H1 (cell line): ENCODE measurements at regions not wholly inside any gene's neighbourhood (a gene's known extent, or its start where the extent isn't known, plus 50 kb on each side); places are given as distances from the start of the nearest gene placed in this dataset.

ENCODE experiments used
- CTCF ChIA-PET: fragments of 300-600 bp; sonication (Branson Sonifier 250); formaldehyde crosslinking; loops from one replicate; lab custom pipeline; 2021; ENCODE audit not compliant: partially characterized antibody; lab: Charles Lee
- POLR2A ChIA-PET: fragments of 300-600 bp; sonication (Branson Sonifier 250); formaldehyde crosslinking; loops from one replicate; lab custom pipeline; 2021; ENCODE audit warnings: inconsistent platforms; ENCODE audit not compliant: partially characterized antibody; lab: Charles Lee
- DNase-seq, 2 experiments: peaks; one replicate each; pipeline versions ENCODE4 v3.0.0 to v3.0.0-alpha.2; 2010 to 2022; ENCODE audit warnings: low spot score in 2 of 2, low read depth in 1 of 2, mixed read lengths in 1 of 2
- FAIRE-seq: peaks from 2 replicates; lab custom pipeline; 2011; peaks lifted over from hg19 to GRCh38; lab: Jason Lieb, UNC
- H2AFZ ChIP-seq: 2 replicates; pipeline ENCODE4 v1.8.1; 2012; ENCODE audit warnings: low read length, inconsistent platforms
- H2AK5ac ChIP-seq: 2 replicates; pipeline ENCODE4 v1.6.1; 2013; ENCODE audit warnings: low read depth, low read length
- H2BK120ac ChIP-seq: replicated peaks from 2 replicates; pipeline ENCODE3; 2013; ENCODE audit warnings: low read depth, low read length, inconsistent platforms
- H2BK12ac ChIP-seq: 2 replicates; pipeline ENCODE4 v1.6.1; 2013; ENCODE audit warnings: low read depth, low read length
- H2BK15ac ChIP-seq: 2 replicates; pipeline ENCODE4 v1.6.1; 2013; ENCODE audit warnings: low read length
- H2BK20ac ChIP-seq: 2 replicates; pipeline ENCODE4 v1.6.1; 2013; ENCODE audit warnings: low read length
- H2BK5ac ChIP-seq: 2 replicates; pipeline ENCODE4 v1.6.1; 2013; ENCODE audit warnings: low read depth, low read length
- H3K14ac ChIP-seq: 2 replicates; pipeline ENCODE4 v1.6.1; 2013; ENCODE audit warnings: inconsistent platforms; ENCODE audit not compliant: insufficient read length
- H3K18ac ChIP-seq: 2 replicates; pipeline ENCODE4 v1.6.1; 2013; ENCODE audit warnings: low read length; ENCODE audit errors: extremely low read depth
- H3K23ac ChIP-seq: 2 replicates; pipeline ENCODE4 v1.6.1; 2013; ENCODE audit warnings: inconsistent platforms; ENCODE audit not compliant: insufficient read length
- H3K23me2 ChIP-seq: 2 replicates; pipeline ENCODE4 v1.6.1; 2013; ENCODE audit warnings: low read depth, low read length
- H3K27ac ChIP-seq: 2 replicates; pipeline ENCODE4 v1.6.1; 2011; ENCODE audit warnings: low read depth, low read length, inconsistent platforms
- H3K27me3 ChIP-seq, 4 experiments: replicated peaks in 1 of 4; 1 replicate in 1 of 4; 2 replicates in 3 of 4; pipeline versions ENCODE4 v1.6.1 to v1.8.1; 2011 to 2013; ENCODE audit warnings: low read length in 3 of 4, mild to moderate bottlenecking in 3 of 4, inconsistent platforms in 2 of 4, mixed read lengths in 2 of 4, moderate library complexity in 1 of 4; ENCODE audit not compliant: control insufficient read depth in 3 of 4, insufficient read depth in 3 of 4; ENCODE audit errors: extremely low read depth in 1 of 4
- H3K36me3 ChIP-seq, 4 experiments: 2 replicates each; pipeline versions ENCODE4 v1.6.1 to v1.8.1; 2011 to 2013; ENCODE audit warnings: mild to moderate bottlenecking in 4 of 4, low read length in 3 of 4, moderate library complexity in 2 of 4, control low read depth in 1 of 4, inconsistent platforms in 1 of 4; ENCODE audit not compliant: insufficient read depth in 4 of 4, control insufficient read depth in 2 of 4
- H3K4ac ChIP-seq: replicated peaks from 2 replicates; pipeline ENCODE3; 2013; ENCODE audit warnings: low read length, low read depth, mixed read lengths, inconsistent platforms; ENCODE audit not compliant: insufficient read length
- H3K4me1 ChIP-seq, 4 experiments: replicated peaks in 1 of 4; 1 replicate in 1 of 4; 2 replicates in 3 of 4; pipeline versions ENCODE4 v1.6.1 to v1.8.1; 2011 to 2013; ENCODE audit warnings: low read length in 3 of 4, inconsistent platforms in 2 of 4, mixed read lengths in 1 of 4; ENCODE audit not compliant: insufficient read depth in 4 of 4, control insufficient read depth in 3 of 4
- H3K4me2 ChIP-seq, 2 experiments: 2 replicates each; pipeline versions ENCODE4 v1.6.1 to v1.8.1; 2011 to 2013; ENCODE audit warnings: low read depth in 2 of 2, low read length in 2 of 2, control low read depth in 1 of 2, inconsistent platforms in 1 of 2, mild to moderate bottlenecking in 1 of 2; ENCODE audit not compliant: insufficient read depth in 1 of 2
- H3K4me3 ChIP-seq, 4 experiments: fragments of 200-600, 300-600 bp in 1 of 4; sonication (generic), shearing (Covaris generic), sonication (Bioruptor Twin) in 1 of 4; 2 replicates each; pipeline versions ENCODE4 v1.5.1 to v1.8.1; 2011 to 2016; ENCODE audit warnings: low read length in 4 of 4, low read depth in 3 of 4, control low read depth in 2 of 4, inconsistent platforms in 2 of 4, mild to moderate bottlenecking in 2 of 4, mixed read lengths in 1 of 4, moderate library complexity in 1 of 4; ENCODE audit not compliant: insufficient read depth in 2 of 4; ENCODE audit errors: extremely low read depth in 1 of 4
- H3K56ac ChIP-seq: replicated peaks from 2 replicates; pipeline ENCODE3; 2013; ENCODE audit warnings: low read depth, mild to moderate bottlenecking, mixed read lengths, low read length, inconsistent platforms; ENCODE audit not compliant: insufficient read length
- H3K79me1 ChIP-seq: 2 replicates; pipeline ENCODE4 v1.6.1; 2013; ENCODE audit warnings: low read depth, low read length, control low read depth
- H3K79me2 ChIP-seq, 2 experiments: 2 replicates each; pipeline versions ENCODE4 v1.6.1 to v1.8.1; 2012 to 2013; ENCODE audit warnings: low read length in 2 of 2, mild to moderate bottlenecking in 2 of 2, inconsistent platforms in 1 of 2; ENCODE audit not compliant: insufficient read depth in 2 of 2, control insufficient read depth in 1 of 2
- H3K9ac ChIP-seq, 4 experiments: replicated peaks in 1 of 4; 1 replicate in 1 of 4; 2 replicates in 3 of 4; pipeline versions ENCODE4 v1.6.1 to v1.8.1; 2011 to 2013; ENCODE audit warnings: low read depth in 3 of 4, low read length in 3 of 4, control low read depth in 2 of 4, mild to moderate bottlenecking in 2 of 4, moderate library complexity in 2 of 4, inconsistent platforms in 1 of 4; ENCODE audit errors: extremely low read depth in 1 of 4
- H3K9me3 ChIP-seq, 2 experiments: 2 replicates each; pipeline versions ENCODE4 v1.6.1 to v1.8.1; 2012 to 2013; ENCODE audit warnings: mild to moderate bottlenecking in 2 of 2, moderate library complexity in 2 of 2, control low read depth in 1 of 2, inconsistent platforms in 1 of 2, low read depth in 1 of 2, low read length in 1 of 2, mixed read lengths in 1 of 2; ENCODE audit not compliant: insufficient read depth in 2 of 2
- H4K20me1 ChIP-seq, 2 experiments: replicated peaks in 1 of 2; 2 replicates each; pipeline versions ENCODE3 to v1.8.1; 2011 to 2013; ENCODE audit warnings: inconsistent platforms in 2 of 2, low read length in 2 of 2, mild to moderate bottlenecking in 1 of 2; ENCODE audit not compliant: insufficient read depth in 2 of 2, control insufficient read depth in 1 of 2
- H4K5ac ChIP-seq: 2 replicates; pipeline ENCODE4 v1.6.1; 2013; ENCODE audit warnings: low read length, low read depth, mixed read lengths, inconsistent platforms; ENCODE audit not compliant: insufficient read length
- H4K8ac ChIP-seq: 2 replicates; pipeline ENCODE4 v1.8.0; 2013; ENCODE audit warnings: mild to moderate bottlenecking, moderate library complexity, low read length, inconsistent platforms; ENCODE audit not compliant: insufficient read depth; ENCODE audit errors: extremely low read depth
- H4K91ac ChIP-seq: replicated peaks from 2 replicates; pipeline ENCODE3; 2013; ENCODE audit warnings: low read length, mixed read lengths, inconsistent platforms; ENCODE audit not compliant: insufficient read length
- KDM4A ChIP-seq: IDR thresholded peaks from one replicate; pipeline ENCODE4 v1.7.1; 2012; ENCODE audit warnings: low read depth, mild to moderate bottlenecking, moderate library complexity, low read length, inconsistent platforms; ENCODE audit not compliant: severe bottlenecking
- RFX5 ChIP-seq: IDR thresholded peaks from 2 replicates; pipeline ENCODE4 v1.6.1; 2011; ENCODE audit warnings: low read depth, low read length, improper control_type of control experiment, borderline replicate concordance
- YY1 ChIP-seq: IDR thresholded peaks from 2 replicates; pipeline ENCODE4 v1.6.1; 2011; ENCODE audit warnings: low read depth, mild to moderate bottlenecking, low read length
- WGBS, 2 experiments: shearing (Covaris generic) in 1 of 2; methylation state at CpG; one replicate each; pipeline versions ENCODE4 v1.1.6 to v1.1.7; 2013 to 2015; ENCODE audit warnings: low lambda C conversion rate in 2 of 2, mixed read lengths in 2 of 2, inconsistent platforms in 1 of 2, low coverage in 1 of 2, missing lambda C conversion rate in 1 of 2; ENCODE audit not compliant: insufficient replicate concordance in 2 of 2, insufficient coverage in 1 of 2, insufficient read length in 1 of 2; ENCODE audit errors: extremely low coverage in 1 of 2, missing lambda C conversion rate in 1 of 2; 5-methylcytosine and 5-hydroxymethylcytosine counted together

- no peak for TF ChIP-seq KDM4A
Measured at GRCh38 chr2:83784947-83785346, 674.1 kb downstream of the SUCLG1 start (continued).

- Histone ChIP-seq H4K20me1 (no peaks in the 10 kb centered on the region), H4K5ac (no peak overlapping the region), H2BK5ac (no peak overlapping the region), H2AK5ac (no peak overlapping the region), H3K4ac (no peak overlapping the region), H3K27ac (no peak overlapping the region), H4K91ac (no peak overlapping the region), H3K79me2 (no peaks in the 10 kb centered on the region), H2BK15ac (no peak overlapping the region), H3K23ac (no peak overlapping the region), H2BK12ac (no peak overlapping the region), H3K4me3 (no peak overlapping the region), H4K8ac (no peak overlapping the region), H2BK20ac (no peak overlapping the region), H3K27me3 (no peaks in the 10 kb centered on the region), H3K18ac (no peak overlapping the region), H2BK120ac (no peak overlapping the region), H3K14ac (no peak overlapping the region), H2AFZ (no peak overlapping the region), H3K4me2 (no peak overlapping the region), H3K79me1 (no peaks in the 10 kb centered on the region), H3K9ac (no peak overlapping the region), H3K4me1 (peaks cover 0 to 3% (median 1%) of the 10 kb centered on the region in 4 experiments; a peak in 2 of 7 replicates), H3K23me2 (no peaks in the 10 kb centered on the region), H3K56ac (no peak overlapping the region), H3K36me3 (no peaks in the 10 kb centered on the region), H3K9me3 (no peaks in the 10 kb centered on the region)
- ChIA-PET POLR2A (no interaction called here), CTCF (no interaction called here)
- FAIRE-seq (no peak), DNase-seq (no peak)
- TF ChIP-seq YY1 (no peak), RFX5 (no peak)
- 97% methylated on average over 2 of the region's 2 CpGs; no CpG with 5 or more reads in 1 of the 2 experiments for WGBS, 2 experiments
Measured at GRCh38 chr2:83784315-83784714, 674.8 kb downstream of the SUCLG1 start.
